WTC11 (cell line): ENCODE measurements at regions not wholly inside any gene's neighbourhood (a gene's known extent, or its start where the extent isn't known, plus 50 kb on each side); places are given as distances from the start of the nearest gene placed in this dataset.

ENCODE experiments used
- ATAC-seq: fragments of 200-7000 bp; cut with Tn5 transposase; 2 replicates; pipeline ENCODE4 v1.10.0; 2021; ENCODE audit warnings: mild to moderate bottlenecking, moderate library complexity
- CTCF ChIA-PET: fragments of 300-600 bp; sonication (Branson Sonifier 250); formaldehyde crosslinking; loops from one replicate; lab custom pipeline; 2021; ENCODE audit warnings: antibody characterized with exemption; lab: Charles Lee
- POLR2A ChIA-PET: fragments of 350-600 bp; sonication (Branson Sonifier 250); formaldehyde crosslinking; loops from one replicate; lab custom pipeline; 2021; ENCODE audit warnings: antibody characterized with exemption; lab: Charles Lee
- DNase-seq: peaks from one replicate; pipeline ENCODE4 v3.0.0; 2021; ENCODE audit warnings: low spot score
- H3K27ac Mint-ChIP-seq: 2 replicates; pipeline ENCODE4 v1.8.0; 2021; ENCODE audit warnings: mixed read lengths
- H3K27me3 Mint-ChIP-seq: 2 replicates; pipeline ENCODE4 v1.8.0; 2021; ENCODE audit warnings: low read depth, mild to moderate bottlenecking, moderate library complexity, mixed read lengths
- H3K36me3 Mint-ChIP-seq: 2 replicates; pipeline ENCODE4 v1.8.0; 2021; ENCODE audit warnings: mixed read lengths
- H3K4me1 Mint-ChIP-seq: 2 replicates; pipeline ENCODE4 v1.8.0; 2022; ENCODE audit warnings: mixed read lengths
- H3K4me3 Mint-ChIP-seq: 2 replicates; pipeline ENCODE4 v1.8.0; 2021; ENCODE audit warnings: mild to moderate bottlenecking, moderate library complexity, mixed read lengths
- H3K9me3 Mint-ChIP-seq: 2 replicates; pipeline ENCODE4 v1.8.0; 2021; ENCODE audit warnings: mixed read lengths
- ETV6 ChIP-seq: sonication (generic); formaldehyde crosslinking; IDR thresholded peaks from 2 replicates; pipeline ENCODE4 v1.8.1; 2022; ENCODE audit warnings: mild to moderate bottlenecking, missing genetic modification reagents
- IRF2 ChIP-seq: sonication (generic); formaldehyde crosslinking; IDR thresholded peaks from 2 replicates; pipeline ENCODE4 v1.8.0; 2022; ENCODE audit warnings: low read depth, missing genetic modification reagents, borderline replicate concordance
- MXD4 ChIP-seq: fragments of 250-450 bp; sonication (Bioruptor Pico); IDR thresholded peaks from 2 replicates; pipeline ENCODE4 v1.8.0; 2021; ENCODE audit warnings: mild to moderate bottlenecking, moderate library complexity, borderline replicate concordance
- MYBL2 ChIP-seq: sonication (generic); formaldehyde crosslinking; IDR thresholded peaks from 2 replicates; pipeline ENCODE4 v1.8.1; 2023; ENCODE audit warnings: mild to moderate bottlenecking, moderate library complexity, missing genetic modification reagents
- TEAD4 ChIP-seq: sonication (generic); formaldehyde crosslinking; IDR thresholded peaks from 2 replicates; pipeline ENCODE4 v1.8.0; 2022; ENCODE audit warnings: mild to moderate bottlenecking, missing genetic modification reagents
- ZNF138 ChIP-seq: sonication (generic); formaldehyde crosslinking; conservative IDR thresholded peaks from 2 replicates; pipeline ENCODE4 v1.8.1; 2022; ENCODE audit warnings: mild to moderate bottlenecking, moderate library complexity, missing genetic modification reagents
- ZNF396 ChIP-seq: fragments of 250-450 bp; sonication (Bioruptor Pico); IDR thresholded peaks from 2 replicates; pipeline ENCODE4 v1.8.0; 2021; ENCODE audit warnings: mild to moderate bottlenecking, moderate library complexity, borderline replicate concordance
- ZNF416 ChIP-seq: fragments of 250-450 bp; sonication (Bioruptor Pico); IDR thresholded peaks from 2 replicates; pipeline ENCODE4 v1.9.0; 2021; ENCODE audit warnings: mild to moderate bottlenecking, inconsistent platforms
- ZNF423 ChIP-seq: fragments of 250-450 bp; sonication (Bioruptor Pico); IDR thresholded peaks from 2 replicates; pipeline ENCODE4 v2.1.2; 2022; ENCODE audit warnings: mild to moderate bottlenecking, moderate library complexity
- TF ChIP-seq, protein P1 (sequence below): fragments of 250-450 bp; sonication (Bioruptor Pico); conservative IDR thresholded peaks from 2 replicates; pipeline ENCODE4 v1.9.0; 2021; ENCODE audit warnings: mild to moderate bottlenecking
- TF ChIP-seq, protein P2 (sequence below): fragments of 250-450 bp; sonication (Bioruptor Pico); IDR thresholded peaks from 2 replicates; pipeline ENCODE4 v1.9.0; 2021; ENCODE audit warnings: mild to moderate bottlenecking
- TF ChIP-seq, protein P3 (sequence below): sonication (generic); formaldehyde crosslinking; IDR thresholded peaks from 2 replicates; pipeline ENCODE4 v1.8.0; 2023; ENCODE audit warnings: missing genetic modification reagents
- TF ChIP-seq, protein P4 (sequence below): sonication (generic); formaldehyde crosslinking; IDR thresholded peaks from 2 replicates; pipeline ENCODE4 v1.8.0; 2023; ENCODE audit warnings: mild to moderate bottlenecking, missing genetic modification reagents
- TF ChIP-seq, protein P5 (sequence below): sonication (generic); formaldehyde crosslinking; IDR thresholded peaks from 2 replicates; pipeline ENCODE4 v1.8.0; 2022; ENCODE audit warnings: mild to moderate bottlenecking, missing genetic modification reagents
- TF ChIP-seq, protein P6 (sequence below): sonication (generic); formaldehyde crosslinking; IDR thresholded peaks from 2 replicates; pipeline ENCODE4 v1.8.1; 2023; ENCODE audit warnings: mild to moderate bottlenecking, missing genetic modification reagents, moderate library complexity
- TF ChIP-seq, protein P7 (sequence below): fragments of 250-450 bp; sonication (Bioruptor Pico); IDR thresholded peaks from 2 replicates; pipeline ENCODE4 v1.8.0; 2021; ENCODE audit warnings: mild to moderate bottlenecking
- TF ChIP-seq, protein P8 (sequence below): sonication (generic); formaldehyde crosslinking; IDR thresholded peaks from 2 replicates; pipeline ENCODE4 v1.8.0; 2023; ENCODE audit warnings: missing genetic modification reagents, mild to moderate bottlenecking, borderline replicate concordance
- TF ChIP-seq, protein P9 (sequence below): sonication (generic); formaldehyde crosslinking; IDR thresholded peaks from 2 replicates; pipeline ENCODE4 v1.8.1; 2022; ENCODE audit warnings: mild to moderate bottlenecking, missing genetic modification reagents, moderate library complexity, borderline replicate concordance

DNA sequence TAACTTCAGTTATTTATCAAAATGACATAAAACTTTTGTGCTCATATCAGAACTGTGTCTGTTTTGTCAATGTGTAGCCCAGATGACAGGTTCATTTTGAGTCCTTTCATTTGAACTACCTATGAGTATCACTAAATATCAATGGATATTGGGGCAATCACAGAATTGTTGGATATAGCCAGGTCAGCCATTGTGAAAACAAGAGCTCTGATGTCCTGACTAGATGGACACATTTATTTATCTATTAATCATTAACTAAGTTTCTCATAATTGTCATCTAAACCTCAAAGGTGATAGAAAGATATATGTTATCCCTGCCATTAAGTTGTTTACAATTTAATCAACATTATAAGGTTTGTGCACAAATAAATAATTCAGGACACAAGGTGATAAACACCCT is 638.3 kb upstream of the GRIA3 start:
- POLR2A ChIA-PET = no interaction called here
- ATAC-seq (no peak), DNase-seq (no peak)
- CTCF ChIA-PET = no interaction called here
- TF ChIP-seq MYBL2 (CRISPR knock-in tag) (no peak), ZNF138 (no peak), ZNF396 (no peak), IRF2 (no peak), ZNF423 (CRISPR knock-in tag) (no peak), MXD4 (CRISPR knock-in tag) (no peak), ETV6 (CRISPR knock-in tag) (no peak)
- TF ChIP-seq, protein P1, sequence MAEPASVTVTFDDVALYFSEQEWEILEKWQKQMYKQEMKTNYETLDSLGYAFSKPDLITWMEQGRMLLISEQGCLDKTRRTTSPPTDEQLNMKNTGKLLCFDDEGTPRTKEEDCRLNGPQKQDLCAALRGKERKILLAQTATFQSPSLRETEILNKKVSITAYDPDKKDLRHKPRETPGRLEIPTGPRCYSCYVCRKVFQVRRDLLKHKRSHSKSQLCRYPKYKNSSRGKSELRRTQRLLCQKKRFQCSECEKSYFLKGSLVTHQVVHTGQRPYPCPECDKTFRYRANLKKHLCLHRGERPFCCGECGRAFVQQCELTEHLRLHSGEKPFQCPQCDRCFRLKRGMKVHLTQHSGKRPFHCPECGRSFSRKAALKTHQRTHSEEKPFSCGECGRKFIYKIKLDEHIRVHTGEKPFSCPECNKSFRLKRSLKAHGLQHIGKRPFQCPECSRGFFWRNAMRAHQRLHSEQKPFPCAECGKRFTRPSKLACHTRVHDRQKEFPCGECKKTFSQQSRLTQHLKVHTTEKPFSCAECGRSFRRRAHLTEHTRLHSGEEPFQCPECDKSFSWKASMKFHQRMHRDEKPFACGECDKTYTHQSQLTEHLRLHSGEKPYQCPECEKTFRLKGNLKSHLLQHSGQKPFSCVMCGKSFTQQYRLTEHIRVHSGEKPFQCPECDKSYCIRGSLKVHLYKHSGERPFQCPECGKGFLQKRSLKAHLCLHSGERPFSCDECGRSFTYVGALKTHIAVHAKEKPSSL (CRISPR knock-in tag) = no peak
- TF ChIP-seq, protein P2, sequence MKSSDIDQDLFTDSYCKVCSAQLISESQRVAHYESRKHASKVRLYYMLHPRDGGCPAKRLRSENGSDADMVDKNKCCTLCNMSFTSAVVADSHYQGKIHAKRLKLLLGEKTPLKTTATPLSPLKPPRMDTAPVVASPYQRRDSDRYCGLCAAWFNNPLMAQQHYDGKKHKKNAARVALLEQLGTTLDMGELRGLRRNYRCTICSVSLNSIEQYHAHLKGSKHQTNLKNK (CRISPR knock-in tag) = no peak
- TF ChIP-seq, protein P3, sequence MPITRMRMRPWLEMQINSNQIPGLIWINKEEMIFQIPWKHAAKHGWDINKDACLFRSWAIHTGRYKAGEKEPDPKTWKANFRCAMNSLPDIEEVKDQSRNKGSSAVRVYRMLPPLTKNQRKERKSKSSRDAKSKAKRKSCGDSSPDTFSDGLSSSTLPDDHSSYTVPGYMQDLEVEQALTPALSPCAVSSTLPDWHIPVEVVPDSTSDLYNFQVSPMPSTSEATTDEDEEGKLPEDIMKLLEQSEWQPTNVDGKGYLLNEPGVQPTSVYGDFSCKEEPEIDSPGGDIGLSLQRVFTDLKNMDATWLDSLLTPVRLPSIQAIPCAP = no peak
- TF ChIP-seq, protein P4, sequence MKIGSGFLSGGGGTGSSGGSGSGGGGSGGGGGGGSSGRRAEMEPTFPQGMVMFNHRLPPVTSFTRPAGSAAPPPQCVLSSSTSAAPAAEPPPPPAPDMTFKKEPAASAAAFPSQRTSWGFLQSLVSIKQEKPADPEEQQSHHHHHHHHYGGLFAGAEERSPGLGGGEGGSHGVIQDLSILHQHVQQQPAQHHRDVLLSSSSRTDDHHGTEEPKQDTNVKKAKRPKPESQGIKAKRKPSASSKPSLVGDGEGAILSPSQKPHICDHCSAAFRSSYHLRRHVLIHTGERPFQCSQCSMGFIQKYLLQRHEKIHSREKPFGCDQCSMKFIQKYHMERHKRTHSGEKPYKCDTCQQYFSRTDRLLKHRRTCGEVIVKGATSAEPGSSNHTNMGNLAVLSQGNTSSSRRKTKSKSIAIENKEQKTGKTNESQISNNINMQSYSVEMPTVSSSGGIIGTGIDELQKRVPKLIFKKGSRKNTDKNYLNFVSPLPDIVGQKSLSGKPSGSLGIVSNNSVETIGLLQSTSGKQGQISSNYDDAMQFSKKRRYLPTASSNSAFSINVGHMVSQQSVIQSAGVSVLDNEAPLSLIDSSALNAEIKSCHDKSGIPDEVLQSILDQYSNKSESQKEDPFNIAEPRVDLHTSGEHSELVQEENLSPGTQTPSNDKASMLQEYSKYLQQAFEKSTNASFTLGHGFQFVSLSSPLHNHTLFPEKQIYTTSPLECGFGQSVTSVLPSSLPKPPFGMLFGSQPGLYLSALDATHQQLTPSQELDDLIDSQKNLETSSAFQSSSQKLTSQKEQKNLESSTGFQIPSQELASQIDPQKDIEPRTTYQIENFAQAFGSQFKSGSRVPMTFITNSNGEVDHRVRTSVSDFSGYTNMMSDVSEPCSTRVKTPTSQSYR (CRISPR knock-in tag) = no peak
- TF ChIP-seq, protein P5, sequence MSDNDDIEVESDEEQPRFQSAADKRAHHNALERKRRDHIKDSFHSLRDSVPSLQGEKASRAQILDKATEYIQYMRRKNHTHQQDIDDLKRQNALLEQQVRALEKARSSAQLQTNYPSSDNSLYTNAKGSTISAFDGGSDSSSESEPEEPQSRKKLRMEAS = no peak
- TF ChIP-seq, protein P6, sequence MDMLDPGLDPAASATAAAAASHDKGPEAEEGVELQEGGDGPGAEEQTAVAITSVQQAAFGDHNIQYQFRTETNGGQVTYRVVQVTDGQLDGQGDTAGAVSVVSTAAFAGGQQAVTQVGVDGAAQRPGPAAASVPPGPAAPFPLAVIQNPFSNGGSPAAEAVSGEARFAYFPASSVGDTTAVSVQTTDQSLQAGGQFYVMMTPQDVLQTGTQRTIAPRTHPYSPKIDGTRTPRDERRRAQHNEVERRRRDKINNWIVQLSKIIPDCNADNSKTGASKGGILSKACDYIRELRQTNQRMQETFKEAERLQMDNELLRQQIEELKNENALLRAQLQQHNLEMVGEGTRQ (CRISPR knock-in tag) = no peak
- Mint-ChIP-seq H3K27ac (no peak overlapping the region), H3K36me3 (no peaks in the 10 kb centered on the region), H3K4me3 (no peak overlapping the region), H3K27me3 (no peaks in the 10 kb centered on the region), H3K9me3 (peaks cover 5% of the 10 kb centered on the region), H3K4me1 (no peaks in the 10 kb centered on the region)

DNA sequence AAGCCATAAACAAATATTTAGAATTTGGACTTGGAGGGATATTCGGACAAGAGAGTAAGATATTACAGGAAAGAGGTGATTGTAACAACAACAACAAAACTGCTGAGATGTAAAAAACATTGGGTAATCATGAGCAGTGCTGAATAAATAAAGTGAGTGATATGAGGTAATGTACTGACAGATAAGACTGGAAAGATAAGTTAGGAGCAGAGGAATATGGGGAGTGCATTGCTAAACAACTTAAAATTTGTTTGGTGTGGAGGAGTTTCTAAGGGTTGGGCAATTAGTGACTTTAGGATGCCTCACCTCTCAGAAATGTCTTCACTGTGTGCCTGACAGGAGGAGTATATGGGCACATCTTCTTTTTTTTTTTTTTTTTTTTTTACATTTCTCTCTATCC is 637.8 kb upstream of the GRIA3 start:
- H3K4me1 Mint-ChIP-seq = no peaks in the 10 kb centered on the region
- H3K27me3 Mint-ChIP-seq = no peaks in the 10 kb centered on the region
- no peak overlapping the region for H3K4me3 Mint-ChIP-seq
- ChIA-PET CTCF (no interaction called here), POLR2A (no interaction called here)
- ATAC-seq = no peak
- H3K9me3 Mint-ChIP-seq = peaks cover 5% of the 10 kb centered on the region
- no peak overlapping the region for H3K27ac Mint-ChIP-seq
- H3K36me3 Mint-ChIP-seq = no peaks in the 10 kb centered on the region
- no peak for DNase-seq
- TF ChIP-seq, protein P7, sequence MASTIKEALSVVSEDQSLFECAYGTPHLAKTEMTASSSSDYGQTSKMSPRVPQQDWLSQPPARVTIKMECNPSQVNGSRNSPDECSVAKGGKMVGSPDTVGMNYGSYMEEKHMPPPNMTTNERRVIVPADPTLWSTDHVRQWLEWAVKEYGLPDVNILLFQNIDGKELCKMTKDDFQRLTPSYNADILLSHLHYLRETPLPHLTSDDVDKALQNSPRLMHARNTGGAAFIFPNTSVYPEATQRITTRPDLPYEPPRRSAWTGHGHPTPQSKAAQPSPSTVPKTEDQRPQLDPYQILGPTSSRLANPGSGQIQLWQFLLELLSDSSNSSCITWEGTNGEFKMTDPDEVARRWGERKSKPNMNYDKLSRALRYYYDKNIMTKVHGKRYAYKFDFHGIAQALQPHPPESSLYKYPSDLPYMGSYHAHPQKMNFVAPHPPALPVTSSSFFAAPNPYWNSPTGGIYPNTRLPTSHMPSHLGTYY (CRISPR knock-in tag) = no peak
- TF ChIP-seq, protein P8, sequence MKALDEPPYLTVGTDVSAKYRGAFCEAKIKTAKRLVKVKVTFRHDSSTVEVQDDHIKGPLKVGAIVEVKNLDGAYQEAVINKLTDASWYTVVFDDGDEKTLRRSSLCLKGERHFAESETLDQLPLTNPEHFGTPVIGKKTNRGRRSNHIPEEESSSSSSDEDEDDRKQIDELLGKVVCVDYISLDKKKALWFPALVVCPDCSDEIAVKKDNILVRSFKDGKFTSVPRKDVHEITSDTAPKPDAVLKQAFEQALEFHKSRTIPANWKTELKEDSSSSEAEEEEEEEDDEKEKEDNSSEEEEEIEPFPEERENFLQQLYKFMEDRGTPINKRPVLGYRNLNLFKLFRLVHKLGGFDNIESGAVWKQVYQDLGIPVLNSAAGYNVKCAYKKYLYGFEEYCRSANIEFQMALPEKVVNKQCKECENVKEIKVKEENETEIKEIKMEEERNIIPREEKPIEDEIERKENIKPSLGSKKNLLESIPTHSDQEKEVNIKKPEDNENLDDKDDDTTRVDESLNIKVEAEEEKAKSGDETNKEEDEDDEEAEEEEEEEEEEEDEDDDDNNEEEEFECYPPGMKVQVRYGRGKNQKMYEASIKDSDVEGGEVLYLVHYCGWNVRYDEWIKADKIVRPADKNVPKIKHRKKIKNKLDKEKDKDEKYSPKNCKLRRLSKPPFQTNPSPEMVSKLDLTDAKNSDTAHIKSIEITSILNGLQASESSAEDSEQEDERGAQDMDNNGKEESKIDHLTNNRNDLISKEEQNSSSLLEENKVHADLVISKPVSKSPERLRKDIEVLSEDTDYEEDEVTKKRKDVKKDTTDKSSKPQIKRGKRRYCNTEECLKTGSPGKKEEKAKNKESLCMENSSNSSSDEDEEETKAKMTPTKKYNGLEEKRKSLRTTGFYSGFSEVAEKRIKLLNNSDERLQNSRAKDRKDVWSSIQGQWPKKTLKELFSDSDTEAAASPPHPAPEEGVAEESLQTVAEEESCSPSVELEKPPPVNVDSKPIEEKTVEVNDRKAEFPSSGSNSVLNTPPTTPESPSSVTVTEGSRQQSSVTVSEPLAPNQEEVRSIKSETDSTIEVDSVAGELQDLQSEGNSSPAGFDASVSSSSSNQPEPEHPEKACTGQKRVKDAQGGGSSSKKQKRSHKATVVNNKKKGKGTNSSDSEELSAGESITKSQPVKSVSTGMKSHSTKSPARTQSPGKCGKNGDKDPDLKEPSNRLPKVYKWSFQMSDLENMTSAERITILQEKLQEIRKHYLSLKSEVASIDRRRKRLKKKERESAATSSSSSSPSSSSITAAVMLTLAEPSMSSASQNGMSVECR = no peak
- TF ChIP-seq TEAD4 (CRISPR knock-in tag) (no peak), ZNF416 (CRISPR knock-in tag) (no peak), MXD4 (CRISPR knock-in tag) (no peak), IRF2 (no peak)
- TF ChIP-seq, protein P9, sequence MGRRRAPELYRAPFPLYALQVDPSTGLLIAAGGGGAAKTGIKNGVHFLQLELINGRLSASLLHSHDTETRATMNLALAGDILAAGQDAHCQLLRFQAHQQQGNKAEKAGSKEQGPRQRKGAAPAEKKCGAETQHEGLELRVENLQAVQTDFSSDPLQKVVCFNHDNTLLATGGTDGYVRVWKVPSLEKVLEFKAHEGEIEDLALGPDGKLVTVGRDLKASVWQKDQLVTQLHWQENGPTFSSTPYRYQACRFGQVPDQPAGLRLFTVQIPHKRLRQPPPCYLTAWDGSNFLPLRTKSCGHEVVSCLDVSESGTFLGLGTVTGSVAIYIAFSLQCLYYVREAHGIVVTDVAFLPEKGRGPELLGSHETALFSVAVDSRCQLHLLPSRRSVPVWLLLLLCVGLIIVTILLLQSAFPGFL (CRISPR knock-in tag) = no peak
- TF ChIP-seq, protein P3 = no peak
- TF ChIP-seq, protein P6 (CRISPR knock-in tag) = no peak
